HUES48 (cell line): ENCODE measurements at regions not wholly inside any gene's neighbourhood (a gene's known extent, or its start where the extent isn't known, plus 50 kb on each side); places are given as distances from the start of the nearest gene placed in this dataset.
"Not testable (repeated sequence)": the region's sequence is repeated elsewhere in the genome, so short reads cannot be mapped to it uniquely, and the experiment has no call there.

Experiments used
- H3K27ac ChIP-seq: one replicate; pipeline ENCODE4 v1.7.0; 2013; ENCODE audit warnings: low read depth, low read length, inconsistent platforms
- H3K27me3 ChIP-seq: 2 replicates; pipeline ENCODE4 v1.6.1; 2013; ENCODE audit warnings: mild to moderate bottlenecking, low read length; ENCODE audit not compliant: control insufficient read depth, insufficient read depth
- H3K36me3 ChIP-seq: 2 replicates; pipeline ENCODE4 v1.6.1; 2013; ENCODE audit warnings: low read length; ENCODE audit not compliant: control insufficient read depth, insufficient read depth
- H3K4me1 ChIP-seq: 2 replicates; pipeline ENCODE4 v1.6.1; 2013; ENCODE audit warnings: mild to moderate bottlenecking, low read length; ENCODE audit not compliant: control insufficient read depth, insufficient read depth
- H3K4me3 ChIP-seq: 2 replicates; pipeline ENCODE4 v1.5.1; 2013; ENCODE audit warnings: mild to moderate bottlenecking, low read depth, low read length
- H3K9ac ChIP-seq: 2 replicates; pipeline ENCODE4 v1.6.1; 2013; ENCODE audit warnings: mild to moderate bottlenecking, low read depth, low read length, moderate library complexity
- H3K9me3 ChIP-seq: 2 replicates; pipeline ENCODE4 v1.6.1; 2013; ENCODE audit warnings: low read length; ENCODE audit not compliant: control insufficient read depth, insufficient read depth

- Histone ChIP-seq H3K4me3 (no peak overlapping the region), H3K4me1 (peaks cover 12% of the 10 kb centered on the region), H3K9me3 (no peaks in the 10 kb centered on the region), H3K27me3 (no peaks in the 10 kb centered on the region), H3K36me3 (no peaks in the 10 kb centered on the region), H3K27ac (no peak overlapping the region), H3K9ac (no peak overlapping the region)
Observed at GRCh38 chr5:126020770-126021169, 402.4 kb upstream of the GRAMD2B start.

- Histone ChIP-seq H3K9ac (no peak overlapping the region), H3K36me3 (no peaks in the 10 kb centered on the region), H3K27ac (no peak overlapping the region), H3K9me3 (0 out of 2 replicates have a peak, but pooled peaks cover under 1% of the 10 kb centered on the region), H3K4me3 (no peak overlapping the region), H3K27me3 (no peaks in the 10 kb centered on the region), H3K4me1 (no peaks in the 10 kb centered on the region)
Observed at GRCh38 chr5:126023994-126024441, 399.2 kb upstream of the GRAMD2B start.

GRCh38 chr5:126027149-126027548 lies 396.1 kb upstream of the GRAMD2B start:
- no peaks in the 10 kb centered on the region for H3K4me1 ChIP-seq
- no peak overlapping the region for H3K9ac ChIP-seq
- no peaks in the 10 kb centered on the region for H3K27me3 ChIP-seq
- H3K36me3 ChIP-seq = no peaks in the 10 kb centered on the region
- no peak overlapping the region for H3K27ac ChIP-seq
- no peak overlapping the region for H3K4me3 ChIP-seq
- H3K9me3 ChIP-seq = peaks cover 7% of the 10 kb centered on the region; the same call in 1 of the 2 replicates

- H3K9me3 ChIP-seq = peaks cover 7% of the 10 kb centered on the region; the same call in 1 of the 2 replicates
- H3K9ac ChIP-seq = no peak overlapping the region
- no peak overlapping the region for H3K4me3 ChIP-seq
- no peak overlapping the region for H3K27ac ChIP-seq
- no peaks in the 10 kb centered on the region for H3K4me1 ChIP-seq
- no peaks in the 10 kb centered on the region for H3K27me3 ChIP-seq
- no peaks in the 10 kb centered on the region for H3K36me3 ChIP-seq
Observed at GRCh38 chr5:126027652-126028051, 395.6 kb upstream of the GRAMD2B start.

- H3K4me3 ChIP-seq = no peak overlapping the region
- H3K27me3 ChIP-seq = no peaks in the 10 kb centered on the region
- H3K36me3 ChIP-seq = no peaks in the 10 kb centered on the region
- peaks cover 7% of the 10 kb centered on the region; the same call in 1 of the 2 replicates for H3K9me3 ChIP-seq
- H3K27ac ChIP-seq = no peak overlapping the region
- no peaks in the 10 kb centered on the region for H3K4me1 ChIP-seq
- H3K9ac ChIP-seq = no peak overlapping the region
Observed at GRCh38 chr5:126028336-126028735, 394.9 kb upstream of the GRAMD2B start.

- not testable (repeated sequence) for H3K4me3 ChIP-seq, H3K27me3 ChIP-seq, H3K4me1 ChIP-seq, H3K27ac ChIP-seq, H3K9ac ChIP-seq, H3K36me3 ChIP-seq, H3K9me3 ChIP-seq
Observed at GRCh38 chr5:126029282-126029681, 393.9 kb upstream of the GRAMD2B start.

- Histone ChIP-seq H3K9me3 (peaks cover 7% of the 10 kb centered on the region; the same call in 1 of the 2 replicates), H3K27ac (no peak overlapping the region), H3K27me3 (no peaks in the 10 kb centered on the region), H3K9ac (no peak overlapping the region), H3K4me3 (no peak overlapping the region), H3K4me1 (no peaks in the 10 kb centered on the region), H3K36me3 (no peaks in the 10 kb centered on the region)
Observed at GRCh38 chr5:126030698-126031097, 392.5 kb upstream of the GRAMD2B start.

GRCh38 chr5:126031989-126032716 lies 391.1 kb upstream of the GRAMD2B start:
- H3K9me3 ChIP-seq = peaks cover 7% of the 10 kb centered on the region; the same call in 1 of the 2 replicates
- H3K27ac ChIP-seq = no peak overlapping the region
- no peaks in the 10 kb centered on the region for H3K36me3 ChIP-seq
- H3K4me1 ChIP-seq = no peaks in the 10 kb centered on the region
- no peak overlapping the region for H3K9ac ChIP-seq
- no peak overlapping the region for H3K4me3 ChIP-seq
- no peaks in the 10 kb centered on the region for H3K27me3 ChIP-seq

GRCh38 chr5:126043688-126044087 lies 379.5 kb upstream of the GRAMD2B start:
- Histone ChIP-seq H3K27ac (no peak overlapping the region), H3K36me3 (no peaks in the 10 kb centered on the region), H3K4me3 (no peak overlapping the region), H3K9me3 (no peaks in the 10 kb centered on the region), H3K9ac (no peak overlapping the region), H3K4me1 (peaks cover 23% of the 10 kb centered on the region), H3K27me3 (no peaks in the 10 kb centered on the region)

GRCh38 chr5:126044111-126044668 lies 379.0 kb upstream of the GRAMD2B start:
- Histone ChIP-seq H3K9me3 (no peaks in the 10 kb centered on the region), H3K27ac (no peak overlapping the region), H3K9ac (no peak overlapping the region), H3K27me3 (no peaks in the 10 kb centered on the region), H3K4me1 (peaks cover 18% of the 10 kb centered on the region; the same call in 1 of the 2 replicates), H3K4me3 (no peak overlapping the region), H3K36me3 (no peaks in the 10 kb centered on the region)

- Histone ChIP-seq H3K27ac (no peak overlapping the region), H3K9me3 (no peaks in the 10 kb centered on the region), H3K4me3 (no peak overlapping the region), H3K9ac (no peak overlapping the region), H3K4me1 (peaks cover 16% of the 10 kb centered on the region; the same call in 1 of the 2 replicates), H3K36me3 (no peaks in the 10 kb centered on the region), H3K27me3 (no peaks in the 10 kb centered on the region)
Observed at GRCh38 chr5:126044931-126045565, 378.2 kb upstream of the GRAMD2B start.
